B cell (primary cell): ENCODE measurements at regions not wholly inside any gene's neighbourhood (a gene's known extent, or its start where the extent isn't known, plus 50 kb on each side); places are given as distances from the start of the nearest gene placed in this dataset.

Source experiments
- ATAC-seq: fragments of 200-7000 bp; cut with Tn5 transposase; one replicate; pipeline ENCODE4 v1.10.0; 2021; ENCODE audit warnings: low read depth, mild to moderate bottlenecking, moderate number of reproducible peaks, moderate library complexity
- CTCF ChIA-PET: fragments of 350-600 bp; sonication (Branson Sonifier 250); formaldehyde crosslinking; loops from one replicate; lab custom pipeline; 2021; ENCODE audit warnings: antibody characterized with exemption, inconsistent platforms; lab: Charles Lee
- POLR2A ChIA-PET: fragments of 350-600 bp; sonication (Branson Sonifier 250); formaldehyde crosslinking; loops from one replicate; lab custom pipeline; 2021; ENCODE audit warnings: antibody characterized with exemption; lab: Charles Lee
- DNase-seq: peaks from one replicate; pipeline ENCODE4 v3.0.0; 2013
- H2AFZ ChIP-seq: 2 replicates; pipeline ENCODE4 v1.6.1; 2012; ENCODE audit warnings: mild to moderate bottlenecking, low read depth, low read length; ENCODE audit not compliant: insufficient read depth, poor library complexity, severe bottlenecking
- H3K27ac ChIP-seq, 2 donors: 1 replicate in 1 of 2; 2 replicates in 1 of 2; pipeline ENCODE4 v1.5.1; 2012 to 2013; ENCODE audit warnings: low read length in 2 of 2, mild to moderate bottlenecking in 2 of 2, moderate library complexity in 1 of 2
- H3K27me3 ChIP-seq, 4 experiments: fragments of 200-600 bp in 1 of 4; sonication (generic) in 1 of 4; replicated peaks in 1 of 4; 1 replicate in 2 of 4; 2 replicates in 2 of 4; pipeline versions ENCODE4 v1.6.1 to v1.7.0; 2013 to 2016; ENCODE audit warnings: low read length in 3 of 4, mild to moderate bottlenecking in 2 of 4, mixed read lengths in 1 of 4, moderate library complexity in 1 of 4; ENCODE audit not compliant: insufficient read depth in 4 of 4, control insufficient read depth in 3 of 4; ENCODE audit errors: control extremely low read depth in 1 of 4
- H3K36me3 ChIP-seq, 2 experiments: replicated peaks in 1 of 2; 1 replicate in 1 of 2; 2 replicates in 1 of 2; pipeline versions ENCODE4 v1.6.1 to v1.7.1; 2013; ENCODE audit warnings: low read length in 1 of 2; ENCODE audit not compliant: insufficient read depth in 2 of 2, control insufficient read depth in 1 of 2; ENCODE audit errors: control extremely low read depth in 1 of 2, extremely low read depth in 1 of 2
- H3K4me1 ChIP-seq, 2 donors: fragments of 200-600 bp in 1 of 2; sonication (generic) in 1 of 2; 1 replicate in 1 of 2; 2 replicates in 1 of 2; pipeline versions ENCODE4 v1.5.1 to v1.6.1; 2013 to 2017; ENCODE audit warnings: low read length in 2 of 2; ENCODE audit not compliant: control insufficient read depth in 2 of 2, insufficient read depth in 2 of 2
- H3K4me2 ChIP-seq: replicated peaks from 2 replicates; pipeline ENCODE3; 2012; ENCODE audit warnings: mild to moderate bottlenecking, low read depth, low read length; ENCODE audit not compliant: poor library complexity, severe bottlenecking
- H3K4me3 ChIP-seq, 5 experiments: fragments of 200-600 bp in 1 of 5; sonication (generic) in 1 of 5; 1 replicate in 3 of 5; 2 replicates in 2 of 5; pipeline versions ENCODE4 v1.5.1 to v1.7.0; 2011 to 2016; ENCODE audit warnings: low read length in 4 of 5, mild to moderate bottlenecking in 4 of 5, low read depth in 2 of 5, control low read depth in 1 of 5, moderate library complexity in 1 of 5; ENCODE audit not compliant: insufficient read depth in 1 of 5; ENCODE audit errors: control extremely low read depth in 1 of 5, extremely low read depth in 1 of 5
- H3K79me2 ChIP-seq: fragments of 200-600 bp; sonication (generic); one replicate; pipeline ENCODE4 v1.6.0; 2016; ENCODE audit warnings: low read length; ENCODE audit not compliant: control insufficient read depth, insufficient read depth
- H3K9ac ChIP-seq: fragments of 200-600 bp; sonication (generic); 2 replicates; pipeline ENCODE4 v1.6.1; 2017; ENCODE audit warnings: mild to moderate bottlenecking, low read length, moderate library complexity
- H3K9me3 ChIP-seq, 3 donors: one replicate each; pipeline versions ENCODE4 v1.6.1 to v1.7.1; 2013; ENCODE audit warnings: low read length in 2 of 3; ENCODE audit not compliant: control insufficient read depth in 2 of 3, insufficient read depth in 1 of 3; ENCODE audit errors: control extremely low read depth in 1 of 3
- H4K20me1 ChIP-seq: 2 replicates; pipeline ENCODE4 v1.6.0; 2012; ENCODE audit warnings: mild to moderate bottlenecking, low read length; ENCODE audit not compliant: insufficient read depth, control insufficient read depth, poor library complexity, severe bottlenecking
- H3K27ac Mint-ChIP-seq: one replicate; pipeline ENCODE4 v1.8.0; 2021; ENCODE audit warnings: mixed read lengths
- H3K27me3 Mint-ChIP-seq: one replicate; pipeline ENCODE4 v1.8.0; 2021; ENCODE audit warnings: mixed read lengths
- H3K4me1 Mint-ChIP-seq: one replicate; pipeline ENCODE4 v1.8.0; 2021; ENCODE audit warnings: mixed read lengths
- H3K4me3 Mint-ChIP-seq: one replicate; pipeline ENCODE4 v1.8.0; 2021; ENCODE audit warnings: mixed read lengths
- H3K9me3 Mint-ChIP-seq: one replicate; pipeline ENCODE4 v1.8.0; 2022; ENCODE audit warnings: mixed read lengths; ENCODE audit not compliant: insufficient read depth
- CTCF ChIP-seq: fragments of 200-600 bp; IDR thresholded peaks from one replicate; pipeline ENCODE4 v1.8.0; 2022; ENCODE audit warnings: antibody characterized with exemption, mild to moderate bottlenecking
- EZH2 ChIP-seq: IDR thresholded peaks from 2 replicates; pipeline ENCODE4 v1.6.1; 2012; ENCODE audit warnings: borderline replicate concordance, low read depth, mild to moderate bottlenecking, moderate library complexity, low read length; ENCODE audit not compliant: insufficient read depth, poor library complexity, severe bottlenecking
- WGBS: methylation state at CpG from one replicate; pipeline ENCODE4 v1.1.5; 2013; ENCODE audit warnings: missing lambda C conversion rate; ENCODE audit not compliant: insufficient coverage; 5-methylcytosine and 5-hydroxymethylcytosine counted together
- intact Hi-C: fragments of 100-400 bp; cut with micrococcal nuclease; formaldehyde crosslinking; loops from one replicate; pipeline ENCODE4 v1.10.0; 2022

- no peak overlapping the region for H3K27ac ChIP-seq
- no peak for TF ChIP-seq CTCF
- TF ChIP-seq EZH2: no peak
- Mint-ChIP-seq H3K27ac (no peak overlapping the region), H3K4me1 (no peaks in the 10 kb centered on the region), H3K4me3 (no peak overlapping the region), H3K27me3 (no peaks in the 10 kb centered on the region), H3K9me3 (no peaks in the 10 kb centered on the region)
- no peak overlapping the region for H3K4me2 ChIP-seq
- intact Hi-C loops: no loop called here
- ATAC-seq: no peak
- H3K79me2 ChIP-seq: no peaks in the 10 kb centered on the region
- no peak for DNase-seq
- no peaks in the 10 kb centered on the region for H3K27me3 ChIP-seq
- ChIA-PET POLR2A (no interaction called here), CTCF (no interaction called here)
- H4K20me1 ChIP-seq: no peaks in the 10 kb centered on the region
- no peaks in the 10 kb centered on the region for H3K9me3 ChIP-seq
- H3K4me1 ChIP-seq: no peaks in the 10 kb centered on the region
- H3K4me3 ChIP-seq: no peak overlapping the region
- no peak overlapping the region for H2AFZ ChIP-seq
- WGBS: no CpG with 5 or more reads among the region's 1 CpG
- H3K36me3 ChIP-seq: no peaks in the 10 kb centered on the region
- H3K9ac ChIP-seq: no peak overlapping the region
These were observed 136.6 kb upstream of the TP63 start for GRCh38 chr3:189494632-189495031.

GRCh38 chr3:189496375-189497138, 134.6 kb upstream of the TP63 start:
- Histone ChIP-seq H4K20me1 (no peaks in the 10 kb centered on the region), H3K9ac (no peak overlapping the region), H3K9me3 (peaks cover 0 to 6% (median 1%) of the 10 kb centered on the region in 3 donors), H3K79me2 (no peaks in the 10 kb centered on the region), H3K4me2 (no peak overlapping the region), H3K27ac (no peak overlapping the region), H3K4me1 (no peaks in the 10 kb centered on the region), H3K36me3 (no peaks in the 10 kb centered on the region), H3K27me3 (no peaks in the 10 kb centered on the region), H2AFZ (no peak overlapping the region), H3K4me3 (no peak overlapping the region)
- no peak overlapping the region for H3K4me3 Mint-ChIP-seq
- CTCF ChIA-PET: no interaction called here
- no peaks in the 10 kb centered on the region for H3K27me3 Mint-ChIP-seq
- no peak overlapping the region for H3K27ac Mint-ChIP-seq
- H3K4me1 Mint-ChIP-seq: no peaks in the 10 kb centered on the region
- POLR2A ChIA-PET: no interaction called here
- DNase-seq (no peak), ATAC-seq (no peak)
- TF ChIP-seq EZH2: no peak
- no peak for TF ChIP-seq CTCF
- H3K9me3 Mint-ChIP-seq: peaks cover 6% of the 10 kb centered on the region
- intact Hi-C loops: no loop called here
- 100% methylated on average over 1 of the region's 6 CpGs for WGBS
